ENCODE measurements at regions not wholly inside any gene's neighbourhood (a gene's known extent, or its start where the extent isn't known, plus 50 kb on each side); places are given as distances from the start of the nearest gene placed in this dataset.

GRCh38 chr12:86621957-86622356, 365.8 kb upstream of the MGAT4C start:
- DNase-seq (ENCODE audit: extremely low spot score): no peak
- no peak for TF ChIP-seq CTCF (IDR thresholded peaks at IDR 0.05; ENCODE audit: control extremely low read depth, extremely low read depth, low read depth, missing control alignments)
- ChIA-PET POLR2A (no interaction called here), CTCF (interaction anchor here (1.1 to 1.3 kb wide), 2 partner anchors 13 to 28 kb away, joined by 3 to 4 read pairs; no protein-coding TSS in a partner anchor)

- TF ChIP-seq CTCF (IDR thresholded peaks at IDR 0.05; ENCODE audit: control extremely low read depth, extremely low read depth, low read depth, missing control alignments): no peak
- ChIA-PET POLR2A (no interaction called here), CTCF (interaction anchor here (1.0 kb wide), 1 partner anchor 12 kb away, joined by 3 read pairs; no protein-coding TSS in a partner anchor)
- DNase-seq (ENCODE audit: extremely low spot score): no peak
Observed at GRCh38 chr12:86613311-86613710, 357.1 kb upstream of the MGAT4C start.

GRCh38 chr12:86608638-86609037, 352.4 kb upstream of the MGAT4C start:
- ChIA-PET CTCF (no interaction called here), POLR2A (no interaction called here)
- TF ChIP-seq CTCF (IDR thresholded peaks at IDR 0.05; ENCODE audit: control extremely low read depth, extremely low read depth, low read depth, missing control alignments): no peak
- DNase-seq (ENCODE audit: extremely low spot score): no peak

- TF ChIP-seq CTCF (IDR thresholded peaks at IDR 0.05; ENCODE audit: control extremely low read depth, extremely low read depth, low read depth, missing control alignments): no peak
- ChIA-PET CTCF (interaction anchor here (1.0 kb wide), 1 partner anchor 11 kb away, joined by 3 read pairs; no protein-coding TSS in a partner anchor), POLR2A (no interaction called here)
- DNase-seq (ENCODE audit: extremely low spot score): no peak
Observed at GRCh38 chr12:86601550-86602308, 345.5 kb upstream of the MGAT4C start.

- ChIA-PET POLR2A (no interaction called here), CTCF (no interaction called here)
- TF ChIP-seq CTCF (IDR thresholded peaks at IDR 0.05; ENCODE audit: control extremely low read depth, extremely low read depth, low read depth, missing control alignments): no peak
- no peak for DNase-seq (ENCODE audit: extremely low spot score)
Observed at GRCh38 chr12:86600664-86601231, 344.6 kb upstream of the MGAT4C start.

- no peak for TF ChIP-seq CTCF (IDR thresholded peaks at IDR 0.05; ENCODE audit: control extremely low read depth, extremely low read depth, low read depth, missing control alignments)
- CTCF ChIA-PET: no interaction called here
- POLR2A ChIA-PET: no interaction called here
- no peak for DNase-seq (ENCODE audit: extremely low spot score)
Observed at GRCh38 chr12:86597431-86597830, 341.2 kb upstream of the MGAT4C start.
